GM10248 (cell line): ENCODE measurements at regions not wholly inside any gene's neighbourhood (a gene's known extent, or its start where the extent isn't known, plus 50 kb on each side); places are given as distances from the start of the nearest gene placed in this dataset.

ENCODE experiments used
- CTCF ChIA-PET: fragments of 300-600 bp; sonication (Branson Sonifier 250); formaldehyde crosslinking; extraction: SDS; loops from one replicate; lab custom pipeline; 2021; ENCODE audit warnings: antibody characterized with exemption; lab: Yijun Ruan, JAX
- POLR2A ChIA-PET: fragments of 350-650 bp; sonication (Branson Sonifier 250); formaldehyde crosslinking; extraction: SDS; loops from one replicate; lab custom pipeline; 2020; ENCODE audit warnings: antibody characterized with exemption; lab: Yijun Ruan, JAX
- DNase-seq: peaks from one replicate; pipeline ENCODE4 v3.0.0; 2012; ENCODE audit errors: extremely low spot score
- CTCF ChIP-seq: IDR thresholded peaks from 2 replicates; pipeline ENCODE4 v1.5.1; 2012; ENCODE audit warnings: mild to moderate bottlenecking, low read depth; ENCODE audit errors: extremely low read depth, missing control alignments, control extremely low read depth

DNA sequence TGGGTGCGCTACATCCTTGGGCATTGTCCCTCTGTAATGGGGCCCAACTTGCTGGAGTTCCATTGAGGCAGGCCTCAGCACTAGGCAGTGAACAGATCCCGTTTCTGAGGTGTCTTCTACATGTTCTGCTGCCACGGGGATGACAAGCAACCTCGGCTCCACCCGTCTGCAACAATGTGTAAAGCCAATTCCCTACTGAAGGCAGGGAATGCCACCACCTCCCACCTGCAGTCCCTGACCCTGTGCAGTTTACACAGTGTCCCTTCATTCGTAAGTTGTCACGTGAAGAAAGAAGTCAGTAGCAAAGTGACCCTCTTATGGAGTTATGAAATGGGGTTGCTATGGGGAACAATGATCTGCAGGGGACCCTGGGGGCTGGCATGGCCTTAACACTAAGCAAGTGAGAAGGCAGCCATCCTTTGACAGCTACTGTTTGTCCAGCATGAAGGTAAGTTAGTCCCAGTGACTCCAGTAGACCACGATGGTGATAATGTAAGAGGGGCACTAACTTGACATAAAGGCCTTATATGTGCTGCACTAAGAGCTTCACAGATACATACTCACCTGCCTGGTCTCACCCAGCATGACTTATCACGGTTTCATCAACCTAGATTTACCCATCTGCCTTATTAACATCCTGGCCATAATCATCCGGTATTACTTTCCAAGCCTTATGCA is 130.6 kb upstream of the ZSWIM2 start:
- CTCF ChIA-PET, result no interaction called here
- no peak for TF ChIP-seq CTCF
- DNase-seq, result no peak

DNA sequence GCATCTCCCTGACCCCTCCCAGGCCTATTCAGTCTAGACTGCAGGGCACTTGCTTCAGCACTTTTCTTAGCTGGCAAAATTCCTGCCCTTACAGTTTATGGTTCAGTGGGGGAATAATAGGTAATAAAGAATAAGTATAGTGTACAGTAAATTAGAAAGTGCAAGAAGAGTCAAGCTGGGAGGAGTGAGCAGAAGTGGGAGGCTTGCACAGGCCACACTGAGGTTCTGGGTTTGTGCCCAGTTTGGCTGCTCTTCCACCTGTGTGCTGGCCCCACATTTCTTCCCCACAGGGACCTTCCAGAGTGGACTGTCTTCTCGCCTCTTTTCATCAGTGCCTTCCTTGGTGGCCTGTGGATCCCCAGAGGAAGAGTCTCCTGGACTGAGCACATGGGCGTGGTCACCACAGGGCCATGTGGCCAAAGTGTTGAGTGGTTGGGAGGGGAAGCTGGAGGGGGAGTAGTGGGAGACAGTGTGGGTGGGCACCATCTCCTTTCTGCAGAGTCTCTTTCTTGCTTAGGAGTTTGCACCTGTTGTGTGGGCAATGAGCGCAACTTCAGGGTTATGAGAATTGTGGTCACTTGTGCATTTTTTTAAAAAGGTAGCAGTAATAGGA is 128.6 kb upstream of the ZSWIM2 start:
- POLR2A ChIA-PET, result no interaction called here
- CTCF ChIA-PET, result no interaction called here
- DNase-seq, result no peak
- no peak for TF ChIP-seq CTCF

More for the DNA sequence above, 130.6 kb upstream of the ZSWIM2 start:
- POLR2A ChIA-PET, result no interaction called here

- CTCF ChIA-PET, result no interaction called here
- no peak for DNase-seq
- POLR2A ChIA-PET, result no interaction called here
- no peak for TF ChIP-seq CTCF
Observed at GRCh38 chr2:186976329-186976728, 127.4 kb upstream of the ZSWIM2 start.

- ChIA-PET CTCF (interaction anchor here (1.2 to 1.5 kb wide), 2 partner anchors 11 to 14 kb away, joined by 3 to 4 read pairs; no protein-coding TSS in a partner anchor), POLR2A (no interaction called here)
- DNase-seq, result no peak
- no peak for TF ChIP-seq CTCF
Observed at GRCh38 chr2:186972281-186972970, 123.5 kb upstream of the ZSWIM2 start.

DNA sequence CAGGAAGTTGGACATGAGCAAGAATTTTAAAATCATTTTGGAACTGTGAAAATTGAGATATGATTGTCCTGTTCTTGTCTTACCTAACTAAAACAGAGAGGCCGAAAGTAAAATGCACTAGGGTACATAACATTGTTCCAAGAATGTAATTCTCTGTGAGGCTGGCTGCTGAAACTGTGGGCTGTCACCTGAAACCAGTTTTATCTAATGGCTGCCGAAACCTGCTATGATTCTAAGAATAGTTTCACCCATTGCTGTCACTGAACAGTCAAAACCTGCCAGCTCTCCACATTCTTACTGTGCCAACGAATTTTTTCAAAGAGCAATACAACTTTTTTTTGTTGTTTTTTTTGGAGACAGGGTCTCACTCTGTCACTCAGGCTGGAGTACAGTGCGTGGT is 119.3 kb upstream of the ZSWIM2 start:
- no peak for TF ChIP-seq CTCF
- POLR2A ChIA-PET, result no interaction called here
- CTCF ChIA-PET, result no interaction called here
- DNase-seq, result peak; percentile 21

DNA sequence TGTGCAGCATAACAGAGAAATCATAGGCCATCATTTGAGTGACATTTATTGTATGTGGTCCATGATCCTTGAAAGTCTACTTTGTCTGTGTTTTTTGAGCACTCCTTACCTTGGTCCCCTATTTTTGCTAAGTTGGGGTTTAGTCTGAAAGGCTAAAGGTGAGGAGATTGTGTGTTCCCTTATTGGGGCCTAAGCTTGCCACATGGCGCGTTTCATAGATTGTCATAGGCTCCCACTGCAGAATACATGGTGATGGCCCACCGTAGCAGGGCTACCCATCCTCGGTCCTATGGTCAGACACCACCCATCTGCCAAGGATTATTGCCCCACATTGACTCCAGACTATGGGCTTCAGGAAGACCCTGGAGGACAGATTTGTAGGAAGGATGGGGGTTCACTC is 117.0 kb upstream of the ZSWIM2 start:
- no peak for DNase-seq
- ChIA-PET POLR2A (no interaction called here), CTCF (no interaction called here)
- no peak for TF ChIP-seq CTCF
